Upper lobe of left lung (tissue), 4 donors: ENCODE measurements at regions not wholly inside any gene's neighbourhood (a gene's known extent, or its start where the extent isn't known, plus 50 kb on each side); places are given as distances from the start of the nearest gene placed in this dataset.

Experiments
- EP300 ChIP-seq, 4 donors: sonication (generic); formaldehyde crosslinking; IDR thresholded peaks; one replicate each; pipeline ENCODE4 v1.5.1; 2017; ENCODE audit warnings: antibody characterized with exemption in 4 of 4, control low read depth in 2 of 4
- POLR2A ChIP-seq, 4 donors: fragments of 450-650 bp; IDR thresholded peaks; one replicate each; pipeline ENCODE4 v1.5.1; 2016 to 2017; ENCODE audit warnings: antibody characterized with exemption in 4 of 4, mild to moderate bottlenecking in 2 of 4
- TF ChIP-seq, protein P1 (sequence below), 6 experiments: fragments of 450-650 bp in 4 of 6; fragments of 200-600 bp in 2 of 6; sonication (generic) in 2 of 6; IDR thresholded peaks; one replicate each; pipeline ENCODE4 v1.5.1; 2016 to 2019; ENCODE audit warnings: antibody characterized with exemption in 6 of 6

DNA sequence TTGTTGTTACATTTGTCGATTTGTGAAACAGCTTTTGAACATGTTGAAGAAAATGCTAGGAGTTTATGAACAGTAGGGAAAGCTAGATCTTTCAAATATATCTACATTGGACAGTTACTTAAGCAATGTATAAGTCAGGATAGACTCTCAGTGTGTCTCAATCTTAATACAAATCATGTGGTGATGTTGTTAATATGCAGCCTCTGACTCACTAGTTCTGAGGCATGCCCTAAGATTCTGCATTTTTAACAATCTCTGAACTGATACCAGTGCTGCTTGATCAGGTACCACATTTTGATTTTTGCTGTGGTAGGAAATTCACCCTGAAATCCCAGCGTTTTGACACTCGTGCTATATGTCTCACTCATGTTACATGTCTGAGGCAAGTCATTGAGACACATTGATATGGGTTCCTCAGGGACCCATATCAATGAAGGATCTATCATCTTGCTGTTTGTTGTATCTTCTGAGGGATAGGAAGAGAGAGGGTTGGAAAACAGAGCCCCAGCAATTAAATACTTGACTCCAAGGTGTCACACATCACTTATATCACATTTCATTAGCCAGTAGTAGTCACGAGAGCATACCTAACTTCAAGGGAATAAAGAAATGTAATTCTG is 597.9 kb downstream of the TAFA4 start:
- TF ChIP-seq, protein P1, sequence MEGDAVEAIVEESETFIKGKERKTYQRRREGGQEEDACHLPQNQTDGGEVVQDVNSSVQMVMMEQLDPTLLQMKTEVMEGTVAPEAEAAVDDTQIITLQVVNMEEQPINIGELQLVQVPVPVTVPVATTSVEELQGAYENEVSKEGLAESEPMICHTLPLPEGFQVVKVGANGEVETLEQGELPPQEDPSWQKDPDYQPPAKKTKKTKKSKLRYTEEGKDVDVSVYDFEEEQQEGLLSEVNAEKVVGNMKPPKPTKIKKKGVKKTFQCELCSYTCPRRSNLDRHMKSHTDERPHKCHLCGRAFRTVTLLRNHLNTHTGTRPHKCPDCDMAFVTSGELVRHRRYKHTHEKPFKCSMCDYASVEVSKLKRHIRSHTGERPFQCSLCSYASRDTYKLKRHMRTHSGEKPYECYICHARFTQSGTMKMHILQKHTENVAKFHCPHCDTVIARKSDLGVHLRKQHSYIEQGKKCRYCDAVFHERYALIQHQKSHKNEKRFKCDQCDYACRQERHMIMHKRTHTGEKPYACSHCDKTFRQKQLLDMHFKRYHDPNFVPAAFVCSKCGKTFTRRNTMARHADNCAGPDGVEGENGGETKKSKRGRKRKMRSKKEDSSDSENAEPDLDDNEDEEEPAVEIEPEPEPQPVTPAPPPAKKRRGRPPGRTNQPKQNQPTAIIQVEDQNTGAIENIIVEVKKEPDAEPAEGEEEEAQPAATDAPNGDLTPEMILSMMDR (IDR thresholded peaks at IDR 0.05) = no peak
- no peak for TF ChIP-seq POLR2A (IDR thresholded peaks at IDR 0.05)
- TF ChIP-seq EP300 (IDR thresholded peaks at IDR 0.05) = no peak
